Body of pancreas (tissue), 4 donors: ENCODE measurements at regions not wholly inside any gene's neighbourhood (a gene's known extent, or its start where the extent isn't known, plus 50 kb on each side); places are given as distances from the start of the nearest gene placed in this dataset.
A peak's percentile ranks its signal among the peaks of the same experiment; 100 is the strongest.

Experiments
- ATAC-seq: fragments of 150-250 bp; one replicate; pipeline ENCODE4 v1.9.1; 2016
- DNase-seq, 4 donors: peaks; one replicate each; pipeline ENCODE4 v3.0.0-alpha.2; 2019
- H3K27ac ChIP-seq, 4 donors: fragments of 200-600 bp; sonication (generic); 1 replicate in 3 of 4; 2 replicates in 1 of 4; pipeline versions ENCODE4 v1.5.1 to v1.6.1; 2016 to 2019; ENCODE audit warnings: mild to moderate bottlenecking in 1 of 4, mixed read lengths in 1 of 4, moderate library complexity in 1 of 4
- H3K27me3 ChIP-seq, 2 donors: fragments of 200-600 bp; sonication (generic); one replicate each; pipeline ENCODE4 v1.6.0; 2016; ENCODE audit warnings: mild to moderate bottlenecking in 1 of 2
- H3K36me3 ChIP-seq, 2 donors: fragments of 200-600 bp; sonication (generic); replicated peaks in 1 of 2; 2 replicates each; pipeline ENCODE4 v1.5.1; 2016; ENCODE audit warnings: low read depth in 2 of 2; ENCODE audit not compliant: insufficient read depth in 1 of 2
- H3K4me1 ChIP-seq: fragments of 200-600 bp; sonication (generic); one replicate; pipeline ENCODE4 v1.6.0; 2016
- H3K4me3 ChIP-seq, 2 donors: fragments of 200-600 bp; sonication (generic); 1 replicate in 1 of 2; 2 replicates in 1 of 2; pipeline ENCODE4 v1.5.1; 2016 to 2019
- H3K9me3 ChIP-seq, 3 donors: fragments of 200-600 bp; sonication (generic); 1 replicate in 2 of 3; 2 replicates in 1 of 3; pipeline ENCODE4 v1.5.1; 2016
- POLR2A ChIP-seq, 3 donors: fragments of 450-650 bp; IDR thresholded peaks; one replicate each; pipeline ENCODE4 v1.6.1; 2016; ENCODE audit warnings: antibody characterized with exemption in 3 of 3, mild to moderate bottlenecking in 2 of 3
- WGBS, 2 donors: methylation state at CpG; one replicate each; pipeline ENCODE4 v1.1.5; 2017; 5-methylcytosine and 5-hydroxymethylcytosine counted together
- intact Hi-C: fragments of 100-400 bp; cut with DNase I; formaldehyde crosslinking; loops from one replicate; pipeline ENCODE4 v1.15.1; 2023
- TF ChIP-seq, protein P1 (sequence below), 7 experiments: fragments of 450-650 bp in 4 of 7; fragments of 200-600 bp in 3 of 7; sonication (generic) in 3 of 7; IDR thresholded peaks; one replicate each; pipeline ENCODE4 v1.5.1; 2016 to 2019; ENCODE audit warnings: antibody characterized with exemption in 7 of 7

DNA sequence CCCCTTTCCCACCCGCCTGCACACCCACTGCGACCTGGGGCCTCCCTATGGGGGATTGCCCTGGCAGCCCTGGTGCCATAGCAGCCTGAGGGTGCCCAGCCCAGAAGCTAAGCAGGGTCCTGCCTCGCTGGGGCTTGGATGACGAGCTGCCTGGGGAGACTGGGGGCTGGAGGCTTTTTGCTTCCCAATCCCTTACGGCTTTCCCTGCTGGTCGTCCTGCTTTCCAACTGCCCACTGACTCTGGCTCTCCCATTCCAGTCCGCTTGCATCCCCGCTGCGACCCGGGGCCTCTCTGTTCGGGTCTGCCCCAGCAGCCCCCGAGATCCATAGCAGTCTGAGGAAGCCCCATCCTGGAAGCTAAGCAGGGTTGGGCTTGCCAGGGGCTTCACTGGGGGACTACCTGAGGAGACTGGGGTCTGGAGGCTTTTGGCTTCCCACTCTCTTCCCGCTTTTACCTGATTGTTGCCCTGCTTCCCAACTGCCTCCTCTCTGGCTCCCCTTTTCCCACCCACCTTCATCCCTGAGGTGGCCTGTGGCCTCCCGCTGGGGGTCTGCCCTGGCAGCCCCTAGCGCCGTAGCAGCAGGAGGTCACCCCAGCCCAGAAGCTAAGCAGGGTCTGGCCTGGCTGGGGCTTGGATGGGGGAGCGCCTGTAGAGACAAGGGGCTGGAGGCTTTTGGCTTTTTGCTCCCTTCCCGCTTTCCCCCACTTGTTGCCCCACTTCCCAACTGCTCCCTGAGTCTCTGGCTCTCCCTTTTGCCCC, 2292.8 kb downstream of the TP53TG3F start:
- Histone ChIP-seq H3K4me3 (no peak overlapping the region), H3K27ac (no peak overlapping the region), H3K4me1 (no peaks in the 10 kb centered on the region), H3K27me3 (no peaks in the 10 kb centered on the region), H3K9me3 (peaks cover 0 to 8% (median 0%) of the 10 kb centered on the region in 3 donors), H3K36me3 (no peaks in the 10 kb centered on the region)
- DNase-seq = peak in 1 of 4 donors; percentile 7
- no peak for TF ChIP-seq POLR2A (IDR thresholded peaks at IDR 0.05)
- TF ChIP-seq, protein P1, sequence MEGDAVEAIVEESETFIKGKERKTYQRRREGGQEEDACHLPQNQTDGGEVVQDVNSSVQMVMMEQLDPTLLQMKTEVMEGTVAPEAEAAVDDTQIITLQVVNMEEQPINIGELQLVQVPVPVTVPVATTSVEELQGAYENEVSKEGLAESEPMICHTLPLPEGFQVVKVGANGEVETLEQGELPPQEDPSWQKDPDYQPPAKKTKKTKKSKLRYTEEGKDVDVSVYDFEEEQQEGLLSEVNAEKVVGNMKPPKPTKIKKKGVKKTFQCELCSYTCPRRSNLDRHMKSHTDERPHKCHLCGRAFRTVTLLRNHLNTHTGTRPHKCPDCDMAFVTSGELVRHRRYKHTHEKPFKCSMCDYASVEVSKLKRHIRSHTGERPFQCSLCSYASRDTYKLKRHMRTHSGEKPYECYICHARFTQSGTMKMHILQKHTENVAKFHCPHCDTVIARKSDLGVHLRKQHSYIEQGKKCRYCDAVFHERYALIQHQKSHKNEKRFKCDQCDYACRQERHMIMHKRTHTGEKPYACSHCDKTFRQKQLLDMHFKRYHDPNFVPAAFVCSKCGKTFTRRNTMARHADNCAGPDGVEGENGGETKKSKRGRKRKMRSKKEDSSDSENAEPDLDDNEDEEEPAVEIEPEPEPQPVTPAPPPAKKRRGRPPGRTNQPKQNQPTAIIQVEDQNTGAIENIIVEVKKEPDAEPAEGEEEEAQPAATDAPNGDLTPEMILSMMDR (IDR thresholded peaks at IDR 0.05) = no peak
- intact Hi-C loops = no loop called here
- ATAC-seq = no peak
- WGBS, 2 donors = 70 to 74% methylated on average over 18 of the region's 18 CpGs

DNA sequence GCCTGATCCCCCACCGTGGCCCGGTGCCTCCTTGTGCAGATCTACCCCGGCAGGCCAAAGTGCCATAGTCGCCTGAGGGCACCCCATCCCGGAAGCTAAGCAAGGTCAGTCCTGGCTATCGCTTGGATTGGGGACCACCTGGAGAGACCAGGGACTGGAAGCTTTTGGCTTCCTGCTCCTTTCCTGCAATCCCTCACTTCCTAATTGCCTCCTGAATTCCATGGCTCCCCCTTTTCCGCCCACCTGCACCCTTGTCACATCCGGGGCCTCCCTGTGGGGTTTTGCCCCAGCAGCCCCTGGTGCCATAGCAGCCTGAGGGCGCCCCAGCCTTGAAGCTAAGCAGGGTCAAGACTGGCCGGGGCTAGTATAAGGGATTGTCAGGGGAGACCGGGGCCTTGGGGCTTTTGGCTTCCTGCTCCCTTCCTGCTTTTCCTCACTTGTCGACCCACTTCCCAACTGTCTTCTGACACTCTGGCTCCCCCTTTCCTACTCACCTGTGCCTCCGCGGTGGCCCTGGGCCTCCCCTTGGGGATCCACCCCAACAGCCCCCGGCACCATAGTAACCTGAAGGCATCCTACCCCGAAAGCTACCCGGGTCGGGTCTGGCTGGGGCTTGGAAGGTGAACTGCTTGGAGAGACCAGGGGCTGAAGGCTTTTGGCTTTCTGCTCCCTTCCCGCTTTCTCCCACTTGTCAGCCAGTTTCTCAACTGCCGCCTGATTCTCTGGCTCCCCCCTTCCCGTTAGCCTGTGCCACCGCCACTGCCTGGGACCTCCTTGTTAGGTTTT, 2293.6 kb downstream of the TP53TG3F start:
- TF ChIP-seq POLR2A (IDR thresholded peaks at IDR 0.05) = no peak
- TF ChIP-seq, protein P1 (IDR thresholded peaks at IDR 0.05) = no peak
- no peak overlapping the region for H3K4me3 ChIP-seq
- H3K27me3 ChIP-seq = no peaks in the 10 kb centered on the region
- no peaks in the 10 kb centered on the region for H3K4me1 ChIP-seq
- peaks cover 0 to 8% (median 0%) of the 10 kb centered on the region in 3 donors for H3K9me3 ChIP-seq
- WGBS, 2 donors = 72 to 79% methylated on average over 22 of the region's 22 CpGs
- DNase-seq = peak in 1 of 4 donors; percentile 10
- H3K36me3 ChIP-seq = no peaks in the 10 kb centered on the region
- no peak for ATAC-seq
- H3K27ac ChIP-seq = no peak overlapping the region
- intact Hi-C loops = no loop called here

DNA sequence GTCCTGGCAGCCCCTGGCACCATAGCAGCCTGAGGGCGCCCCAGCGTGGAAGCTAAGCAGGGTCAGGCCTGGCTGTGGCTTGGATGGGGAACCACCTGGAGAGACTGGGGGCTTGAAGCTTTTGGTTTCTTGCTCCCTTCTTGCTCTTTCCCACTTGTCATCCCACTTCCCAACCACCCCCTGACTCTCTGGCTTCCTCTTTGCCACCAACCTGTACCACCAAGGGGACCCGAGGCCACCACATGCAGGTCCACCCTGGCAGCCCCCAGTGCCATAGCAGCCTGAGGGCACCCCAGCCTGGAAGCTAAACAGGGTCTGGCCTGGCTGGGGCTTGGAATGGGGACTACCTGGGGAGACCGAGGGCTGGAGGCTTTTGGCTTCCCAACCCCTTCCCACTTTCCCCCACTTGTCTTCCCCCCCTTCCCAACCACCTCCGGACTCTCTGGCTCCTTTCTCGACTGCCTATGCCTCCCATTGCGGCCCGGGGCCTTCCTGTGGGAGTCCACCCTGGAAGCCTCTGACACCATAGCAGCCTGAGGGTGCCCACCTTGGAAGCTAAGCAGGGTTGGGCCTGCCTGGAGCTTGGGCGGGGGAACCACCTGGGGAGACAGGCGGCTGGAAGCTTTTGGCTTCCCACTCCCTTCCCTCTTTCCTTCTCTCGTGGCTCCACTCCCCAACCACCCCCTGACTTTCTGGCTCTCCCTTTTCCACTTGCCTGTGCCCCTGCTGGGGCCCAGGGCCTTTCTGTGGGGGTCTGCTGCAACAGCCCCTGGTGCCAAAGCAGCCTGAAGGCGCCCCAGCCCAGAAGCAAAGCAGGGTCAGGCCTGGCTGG, 2294.4 kb downstream of the TP53TG3F start:
- Histone ChIP-seq H3K27ac (no peak overlapping the region), H3K27me3 (no peaks in the 10 kb centered on the region), H3K4me3 (no peak overlapping the region), H3K36me3 (no peaks in the 10 kb centered on the region), H3K4me1 (no peaks in the 10 kb centered on the region), H3K9me3 (peaks cover 0 to 8% (median 0%) of the 10 kb centered on the region in 3 donors)
- TF ChIP-seq POLR2A (IDR thresholded peaks at IDR 0.05) = no peak
- TF ChIP-seq, protein P1 (IDR thresholded peaks at IDR 0.05) = no peak
- ATAC-seq (no peak), DNase-seq (peak in 1 of 4 donors; percentile 9)
- intact Hi-C loops = no loop called here
- WGBS, 2 donors = 60 to 62% methylated on average over 12 of the region's 12 CpGs

DNA sequence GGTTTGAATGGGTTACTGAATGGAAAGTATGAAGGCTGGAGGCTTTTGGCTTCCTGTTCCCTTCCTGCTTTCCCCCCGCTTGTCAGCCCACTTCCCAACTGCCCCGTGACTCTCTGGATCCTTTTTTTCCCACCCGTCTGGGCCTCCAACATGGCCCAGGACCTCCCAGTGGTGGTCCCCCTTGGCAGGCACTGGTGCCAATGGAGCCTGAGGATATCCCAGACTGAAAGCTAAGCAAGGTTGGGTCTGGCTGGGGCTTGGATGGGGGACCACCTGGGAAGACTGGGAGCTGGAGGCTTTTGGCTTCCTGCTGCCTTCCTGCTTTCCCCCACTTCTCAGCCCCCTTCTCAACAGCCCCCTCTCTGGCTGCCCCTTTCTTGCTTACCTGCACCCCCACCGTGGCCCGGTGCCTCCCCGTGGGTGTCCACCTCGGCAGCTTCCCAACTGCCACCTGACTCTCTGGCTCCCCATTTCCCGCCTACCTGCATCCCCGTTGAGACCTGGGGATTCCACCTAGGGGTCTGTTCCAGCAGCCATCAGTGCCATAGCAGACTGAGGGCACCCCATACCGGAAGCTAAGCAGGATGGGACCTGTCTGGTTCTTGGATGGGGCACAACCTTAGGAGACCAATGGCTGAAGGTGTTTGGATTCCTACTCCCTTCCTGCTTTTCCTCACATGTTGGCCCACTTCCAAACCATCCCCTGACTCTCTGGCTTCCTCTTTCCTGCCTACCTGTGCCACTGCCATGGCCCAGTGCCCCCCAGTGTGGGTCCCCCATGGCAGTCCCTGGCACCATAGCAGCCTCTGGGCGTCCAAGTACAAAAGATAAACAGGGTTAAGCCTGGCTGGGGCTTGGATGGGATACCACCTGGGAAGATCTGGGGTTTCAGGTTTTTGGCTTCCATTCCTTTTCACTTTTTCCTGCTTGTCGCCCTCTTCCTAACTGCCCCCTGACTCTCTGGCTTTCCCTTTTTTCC, 2295.3 kb downstream of the TP53TG3F start:
- Histone ChIP-seq H3K4me1 (no peaks in the 10 kb centered on the region), H3K27ac (no peak overlapping the region), H3K9me3 (peaks cover 0 to 8% (median 0%) of the 10 kb centered on the region in 3 donors), H3K27me3 (no peaks in the 10 kb centered on the region), H3K36me3 (no peaks in the 10 kb centered on the region), H3K4me3 (no peak overlapping the region)
- TF ChIP-seq POLR2A (IDR thresholded peaks at IDR 0.05) = no peak
- TF ChIP-seq, protein P1 (IDR thresholded peaks at IDR 0.05) = no peak
- ATAC-seq (no peak), DNase-seq (no peak)
- WGBS, 2 donors = 62 to 73% methylated on average over 12 of the region's 12 CpGs
- intact Hi-C loops = no loop called here
